Thyroid gland (tissue), 4 donors: ENCODE measurements at regions not wholly inside any gene's neighbourhood (a gene's known extent, or its start where the extent isn't known, plus 50 kb on each side); places are given as distances from the start of the nearest gene placed in this dataset.

ENCODE experiments used
- DNase-seq, 2 donors: peaks; one replicate each; pipeline ENCODE4 v3.0.0-alpha.2; 2019
- H3K27ac ChIP-seq, 3 donors: fragments of 200-600 bp; sonication (generic); 1 replicate in 2 of 3; 2 replicates in 1 of 3; pipeline ENCODE4 v1.5.1; 2016 to 2019; ENCODE audit warnings: mild to moderate bottlenecking in 1 of 3, moderate library complexity in 1 of 3
- H3K27me3 ChIP-seq: fragments of 200-600 bp; sonication (generic); one replicate; pipeline ENCODE4 v1.5.1; 2019
- H3K36me3 ChIP-seq, 2 donors: fragments of 200-600 bp; sonication (generic); one replicate each; pipeline ENCODE4 v1.5.1; 2016 to 2019
- H3K4me1 ChIP-seq, 2 donors: fragments of 200-600 bp; sonication (generic); one replicate each; pipeline ENCODE4 v1.5.1; 2017 to 2019
- H3K4me3 ChIP-seq, 3 donors: fragments of 200-600 bp; sonication (generic); replicated peaks in 1 of 3; 1 replicate in 2 of 3; 2 replicates in 1 of 3; pipeline ENCODE4 v1.5.1; 2016; ENCODE audit warnings: mild to moderate bottlenecking in 1 of 3
- H3K9me3 ChIP-seq: fragments of 200-600 bp; sonication (generic); one replicate; pipeline ENCODE4 v1.5.1; 2017
- POLR2A ChIP-seq, 2 donors: fragments of 450-650 bp; IDR thresholded peaks; one replicate each; pipeline ENCODE4 v1.6.1; 2017; ENCODE audit warnings: antibody characterized with exemption in 2 of 2, mild to moderate bottlenecking in 2 of 2, moderate library complexity in 1 of 2
- WGBS, 2 donors: methylation state at CpG; one replicate each; pipeline ENCODE4 v1.1.5; 2017; 5-methylcytosine and 5-hydroxymethylcytosine counted together
- intact Hi-C: fragments of 100-400 bp; cut with DNase I; formaldehyde crosslinking; loops from one replicate; pipeline ENCODE4 v1.15.1; 2023
- TF ChIP-seq, protein P1 (sequence below), 6 experiments: fragments of 200-600 bp in 3 of 6; fragments of 450-650 bp in 3 of 6; sonication (generic) in 3 of 6; IDR thresholded peaks; one replicate each; pipeline ENCODE4 v1.5.1; 2016 to 2019; ENCODE audit warnings: antibody characterized with exemption in 6 of 6, mild to moderate bottlenecking in 2 of 6, inconsistent platforms in 1 of 6, moderate library complexity in 1 of 6

DNA sequence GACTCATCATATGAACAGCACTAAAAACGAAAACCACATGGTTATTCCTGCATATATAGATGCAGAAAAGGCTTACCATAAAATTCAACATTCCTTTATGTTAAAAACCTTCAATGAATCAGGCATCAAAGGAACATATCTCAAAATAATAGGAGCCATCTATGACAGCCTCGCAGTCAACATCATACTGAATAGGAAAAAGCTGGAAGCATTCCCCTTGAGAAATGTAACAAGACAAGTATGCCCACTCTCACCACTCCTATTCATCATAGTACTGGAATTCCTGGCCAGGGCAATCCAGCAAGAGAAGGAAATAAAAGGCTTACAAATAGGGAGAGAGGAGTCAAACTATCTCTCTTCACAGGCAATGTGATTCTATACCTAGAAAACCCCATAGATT lies 179.6 kb upstream of the HTR2A start:
- WGBS, 2 donors: 74 to 80% methylated on average over 2 of the region's 2 CpGs
- DNase-seq: no peak
- H3K36me3 ChIP-seq: no peaks in the 10 kb centered on the region
- no peaks in the 10 kb centered on the region for H3K27me3 ChIP-seq
- intact Hi-C loops: no loop called here
- H3K27ac ChIP-seq: no peak overlapping the region
- TF ChIP-seq, protein P1, sequence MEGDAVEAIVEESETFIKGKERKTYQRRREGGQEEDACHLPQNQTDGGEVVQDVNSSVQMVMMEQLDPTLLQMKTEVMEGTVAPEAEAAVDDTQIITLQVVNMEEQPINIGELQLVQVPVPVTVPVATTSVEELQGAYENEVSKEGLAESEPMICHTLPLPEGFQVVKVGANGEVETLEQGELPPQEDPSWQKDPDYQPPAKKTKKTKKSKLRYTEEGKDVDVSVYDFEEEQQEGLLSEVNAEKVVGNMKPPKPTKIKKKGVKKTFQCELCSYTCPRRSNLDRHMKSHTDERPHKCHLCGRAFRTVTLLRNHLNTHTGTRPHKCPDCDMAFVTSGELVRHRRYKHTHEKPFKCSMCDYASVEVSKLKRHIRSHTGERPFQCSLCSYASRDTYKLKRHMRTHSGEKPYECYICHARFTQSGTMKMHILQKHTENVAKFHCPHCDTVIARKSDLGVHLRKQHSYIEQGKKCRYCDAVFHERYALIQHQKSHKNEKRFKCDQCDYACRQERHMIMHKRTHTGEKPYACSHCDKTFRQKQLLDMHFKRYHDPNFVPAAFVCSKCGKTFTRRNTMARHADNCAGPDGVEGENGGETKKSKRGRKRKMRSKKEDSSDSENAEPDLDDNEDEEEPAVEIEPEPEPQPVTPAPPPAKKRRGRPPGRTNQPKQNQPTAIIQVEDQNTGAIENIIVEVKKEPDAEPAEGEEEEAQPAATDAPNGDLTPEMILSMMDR (IDR thresholded peaks at IDR 0.05): no peak
- no peak for TF ChIP-seq POLR2A (IDR thresholded peaks at IDR 0.05)
- H3K4me1 ChIP-seq: no peaks in the 10 kb centered on the region
- H3K4me3 ChIP-seq: no peak overlapping the region
- no peaks in the 10 kb centered on the region for H3K9me3 ChIP-seq

DNA sequence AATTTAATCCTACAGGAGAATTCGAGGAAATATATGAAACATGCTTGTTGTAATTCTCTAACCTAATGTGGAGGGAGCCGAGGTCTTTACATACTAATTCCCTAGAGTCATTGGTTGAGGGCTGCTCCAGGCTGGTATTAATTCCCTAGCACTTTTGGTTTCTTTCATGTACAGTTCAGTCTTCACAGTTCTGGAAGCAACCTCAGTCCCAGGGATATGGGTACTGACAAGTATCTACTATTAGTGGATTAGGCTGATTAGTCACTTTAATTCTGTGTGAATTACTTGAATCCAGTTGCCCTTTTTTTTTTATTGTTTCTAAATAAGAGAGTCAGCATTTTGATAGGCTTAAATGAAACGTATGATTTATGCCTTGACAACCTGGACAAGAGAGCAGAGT lies 172.3 kb upstream of the HTR2A start:
- Histone ChIP-seq H3K9me3 (no peaks in the 10 kb centered on the region), H3K27me3 (no peaks in the 10 kb centered on the region), H3K4me1 (no peaks in the 10 kb centered on the region), H3K4me3 (no peak overlapping the region), H3K36me3 (no peaks in the 10 kb centered on the region), H3K27ac (no peak overlapping the region)
- TF ChIP-seq, protein P1 (IDR thresholded peaks at IDR 0.05): no peak
- no peak for TF ChIP-seq POLR2A (IDR thresholded peaks at IDR 0.05)
- DNase-seq: no peak
- 68 to 78% methylated on average over 3 of the region's 3 CpGs for WGBS, 2 donors
- intact Hi-C loops: no loop called here

DNA sequence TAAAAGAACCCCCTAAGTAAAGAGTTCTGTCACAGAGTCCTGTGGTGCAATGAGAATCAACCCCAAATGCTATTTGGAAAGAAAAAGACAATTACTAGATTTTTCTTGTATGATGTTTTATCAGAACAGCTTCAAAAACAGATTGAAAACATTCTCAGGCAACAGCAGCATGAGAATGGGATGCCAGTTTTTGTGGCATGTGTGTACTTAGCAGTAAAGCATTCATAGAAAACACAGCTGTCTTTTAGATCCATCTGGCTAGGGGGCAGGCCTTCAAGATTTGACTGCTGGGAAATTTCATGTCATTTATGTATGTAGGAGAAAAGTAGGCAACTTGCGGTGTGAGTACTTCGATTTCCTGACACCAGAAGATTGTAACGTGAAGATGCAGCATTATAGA lies 170.5 kb upstream of the HTR2A start:
- no peak for DNase-seq
- Histone ChIP-seq H3K9me3 (no peaks in the 10 kb centered on the region), H3K27me3 (no peaks in the 10 kb centered on the region), H3K4me3 (no peak overlapping the region), H3K36me3 (no peaks in the 10 kb centered on the region), H3K27ac (no peak overlapping the region), H3K4me1 (no peaks in the 10 kb centered on the region)
- 88 to 89% methylated on average over 3 of the region's 3 CpGs for WGBS, 2 donors
- TF ChIP-seq, protein P1 (IDR thresholded peaks at IDR 0.05): no peak
- TF ChIP-seq POLR2A (IDR thresholded peaks at IDR 0.05): no peak
- intact Hi-C loops: no loop called here

DNA sequence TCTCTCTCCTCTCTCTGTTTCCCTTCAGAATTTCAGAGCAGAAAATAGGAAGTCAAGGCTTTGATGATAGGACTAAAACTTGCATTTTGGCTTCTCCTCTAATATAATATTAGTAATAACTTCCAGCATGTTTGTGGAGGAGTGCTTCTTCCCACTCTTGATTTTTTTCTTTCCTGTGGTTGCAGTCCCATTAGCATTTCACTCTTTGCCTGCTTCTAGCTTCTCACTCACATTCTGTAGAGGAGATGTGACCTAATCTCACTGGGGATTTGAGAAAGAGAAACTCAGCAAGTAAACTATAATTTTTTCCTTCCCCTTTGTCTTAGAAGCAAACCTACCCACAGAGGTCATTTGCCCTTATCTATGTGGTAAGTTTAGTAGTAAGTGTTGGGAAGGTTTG lies 169.4 kb upstream of the HTR2A start:
- H3K27ac ChIP-seq: no peak overlapping the region
- no peaks in the 10 kb centered on the region for H3K27me3 ChIP-seq
- DNase-seq: no peak
- H3K36me3 ChIP-seq: no peaks in the 10 kb centered on the region
- no peak overlapping the region for H3K4me3 ChIP-seq
- no peaks in the 10 kb centered on the region for H3K4me1 ChIP-seq
- TF ChIP-seq, protein P1 (IDR thresholded peaks at IDR 0.05): no peak
- TF ChIP-seq POLR2A (IDR thresholded peaks at IDR 0.05): no peak
- H3K9me3 ChIP-seq: no peaks in the 10 kb centered on the region
- intact Hi-C loops: no loop called here

DNA sequence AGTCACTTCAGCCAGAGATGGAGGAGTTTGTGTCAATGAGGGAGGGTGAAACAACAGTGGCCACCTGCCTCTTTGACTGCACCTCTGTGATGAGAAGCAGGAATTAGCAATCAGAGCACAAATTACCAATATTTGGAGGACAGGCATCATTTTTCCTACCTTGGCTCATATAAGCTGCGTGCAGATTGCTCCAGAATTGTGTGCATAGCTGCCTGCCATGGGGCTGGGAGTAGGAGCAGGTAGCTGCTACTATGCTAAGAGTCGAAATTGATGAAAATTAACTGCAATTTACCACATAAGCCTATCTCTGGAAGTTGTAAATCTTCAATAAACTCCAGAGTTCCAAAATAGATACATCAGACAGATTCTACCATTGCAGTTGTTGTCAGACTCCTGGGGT lies 167.5 kb upstream of the HTR2A start:
- Histone ChIP-seq H3K27me3 (no peaks in the 10 kb centered on the region), H3K4me3 (no peak overlapping the region), H3K9me3 (no peaks in the 10 kb centered on the region), H3K4me1 (no peaks in the 10 kb centered on the region), H3K27ac (no peak overlapping the region), H3K36me3 (no peaks in the 10 kb centered on the region)
- TF ChIP-seq, protein P1 (IDR thresholded peaks at IDR 0.05): no peak
- TF ChIP-seq POLR2A (IDR thresholded peaks at IDR 0.05): no peak
- intact Hi-C loops: no loop called here
- WGBS, 2 donors: 79 to 81% methylated on average over 2 of the region's 2 CpGs
- DNase-seq: no peak
